Neural cell (in vitro differentiated cells): ENCODE measurements at regions not wholly inside any gene's neighbourhood (a gene's known extent, or its start where the extent isn't known, plus 50 kb on each side); places are given as distances from the start of the nearest gene placed in this dataset.

ENCODE experiments used
- H2AFZ ChIP-seq: fragments of 200-600, 300-800 bp; sonication (generic), shearing (Covaris generic); 2 replicates; pipeline ENCODE4 v1.6.0; 2014; ENCODE audit warnings: low read depth, mild to moderate bottlenecking, antibody characterized with exemption, low read length, moderate library complexity
- H3F3A ChIP-seq: fragments of 200-600 bp; shearing (Covaris generic); 2 replicates; pipeline ENCODE4 v1.6.1; 2016; ENCODE audit warnings: mild to moderate bottlenecking, moderate library complexity, mixed read lengths, antibody characterized with exemption, low read length; ENCODE audit not compliant: insufficient read depth, poor library complexity, severe bottlenecking
- H3K27ac ChIP-seq: fragments of 200-600, 300-800 bp; sonication (generic), shearing (Covaris generic); 2 replicates; pipeline ENCODE4 v1.5.1; 2014; ENCODE audit warnings: mild to moderate bottlenecking, low read length, moderate library complexity
- H3K27me3 ChIP-seq: fragments of 300-800, 200-600 bp; sonication (generic), shearing (Covaris generic); 2 replicates; pipeline ENCODE4 v1.6.0; 2014; ENCODE audit warnings: mild to moderate bottlenecking, low read depth, low read length, moderate library complexity; ENCODE audit not compliant: insufficient read depth
- H3K36me3 ChIP-seq: fragments of 300-800, 200-600 bp; sonication (generic), shearing (Covaris generic); 2 replicates; pipeline ENCODE4 v1.5.1; 2014; ENCODE audit warnings: mild to moderate bottlenecking, antibody characterized with exemption, low read length, moderate library complexity; ENCODE audit not compliant: insufficient read depth
- H3K4me2 ChIP-seq: fragments of 300-800, 200-600 bp; sonication (generic), shearing (Covaris generic); 2 replicates; pipeline ENCODE4 v1.6.0; 2014; ENCODE audit warnings: mild to moderate bottlenecking, low read length
- H3K4me3 ChIP-seq: fragments of 300-800, 200-600 bp; sonication (generic), shearing (Covaris generic); 2 replicates; pipeline ENCODE4 v1.5.1; 2014; ENCODE audit warnings: mild to moderate bottlenecking, low read length, moderate library complexity
- H3K79me2 ChIP-seq: fragments of 200-600 bp; shearing (Covaris generic); replicated peaks from 2 replicates; pipeline ENCODE4 v1.6.0; 2014; ENCODE audit warnings: mild to moderate bottlenecking, low read length, moderate library complexity; ENCODE audit not compliant: insufficient read depth
- H3K9ac ChIP-seq: fragments of 300-800, 200-600 bp; sonication (generic), shearing (Covaris generic); 2 replicates; pipeline ENCODE4 v1.6.1; 2016; ENCODE audit warnings: mild to moderate bottlenecking, low read length, mixed read lengths
- H3K9me2 ChIP-seq: fragments of 200-600 bp; shearing (Covaris generic); 2 replicates; pipeline ENCODE4 v1.6.1; 2016; ENCODE audit warnings: mild to moderate bottlenecking, low read length, mixed read lengths; ENCODE audit not compliant: insufficient read depth
- H3K9me3 ChIP-seq: fragments of 200-600, 300-800 bp; sonication (generic), shearing (Covaris generic); 2 replicates; pipeline ENCODE4 v1.6.1; 2016; ENCODE audit warnings: mild to moderate bottlenecking, mixed run types, low read length, moderate library complexity, mixed read lengths
- H4K20me1 ChIP-seq: fragments of 200-600 bp; shearing (Covaris generic); 2 replicates; pipeline ENCODE4 v1.6.1; 2016; ENCODE audit warnings: mild to moderate bottlenecking, mixed run types; ENCODE audit not compliant: insufficient read depth
- CTCF ChIP-seq: fragments of 450-650 bp; IDR thresholded peaks from 2 replicates; pipeline ENCODE4 v1.5.1; 2014; ENCODE audit warnings: antibody characterized with exemption, mild to moderate bottlenecking, moderate library complexity; ENCODE audit not compliant: poor library complexity, severe bottlenecking
- EP300 ChIP-seq: fragments of 450-650 bp; conservative IDR thresholded peaks from 2 replicates; pipeline ENCODE4 v1.6.1; 2014; ENCODE audit warnings: antibody characterized with exemption, mild to moderate bottlenecking, moderate library complexity; ENCODE audit not compliant: poor library complexity, severe bottlenecking
- EZH2 ChIP-seq: fragments of 200-600, 300-800 bp; shearing (Covaris generic), sonication (generic); IDR thresholded peaks from 2 replicates; pipeline ENCODE4 v1.6.1; 2014; ENCODE audit warnings: antibody characterized with exemption, low read length, borderline replicate concordance, mild to moderate bottlenecking; ENCODE audit not compliant: insufficient read depth, poor library complexity, severe bottlenecking
- MXI1 ChIP-seq: fragments of 450-650 bp; conservative IDR thresholded peaks from 2 replicates; pipeline ENCODE4 v1.6.1; 2014; ENCODE audit warnings: antibody characterized with exemption, mild to moderate bottlenecking; ENCODE audit not compliant: poor library complexity, severe bottlenecking
- POLR2AphosphoS5 ChIP-seq: IDR thresholded peaks from 2 replicates; pipeline ENCODE4 v1.6.1; 2012
- RAD21 ChIP-seq: fragments of 450-650 bp; conservative IDR thresholded peaks from 2 replicates; pipeline ENCODE4 v1.6.1; 2014; ENCODE audit warnings: antibody characterized with exemption, mild to moderate bottlenecking, moderate library complexity
- REST ChIP-seq: IDR thresholded peaks from 2 replicates; pipeline ENCODE4 v1.6.1; 2012; ENCODE audit warnings: borderline replicate concordance
- SMC3 ChIP-seq: fragments of 450-650 bp; conservative IDR thresholded peaks from 2 replicates; pipeline ENCODE4 v1.6.1; 2014; ENCODE audit warnings: antibody characterized with exemption, mild to moderate bottlenecking, moderate library complexity; ENCODE audit not compliant: poor library complexity
- TAF1 ChIP-seq: IDR thresholded peaks from 2 replicates; pipeline ENCODE4 v1.6.1; 2012; ENCODE audit warnings: low read depth

GRCh38 chr5:30050056-30050815 lies 1143.2 kb upstream of the CDH6 start:
- no peak overlapping the region for H2AFZ ChIP-seq
- H3K9me2 ChIP-seq, result no peaks in the 10 kb centered on the region

GRCh38 chr5:30042677-30043076 lies 1150.8 kb upstream of the CDH6 start:
- Histone ChIP-seq H3K36me3 (no peaks in the 10 kb centered on the region), H2AFZ (no peak overlapping the region), H3K4me2 (no peak overlapping the region), H3K79me2 (no peaks in the 10 kb centered on the region), H3K4me3 (no peak overlapping the region), H3K27me3 (no peaks in the 10 kb centered on the region), H3K9me3 (no peaks in the 10 kb centered on the region), H3K9ac (no peak overlapping the region), H4K20me1 (no peaks in the 10 kb centered on the region), H3F3A (no peaks in the 10 kb centered on the region), H3K27ac (no peak overlapping the region), H3K9me2 (no peaks in the 10 kb centered on the region)
- TF ChIP-seq EP300 (no peak), POLR2AphosphoS5 (no peak), SMC3 (no peak), REST (no peak), TAF1 (no peak), EZH2 (no peak), MXI1 (no peak), RAD21 (no peak)

More at GRCh38 chr5:30050056-30050815, 1143.2 kb upstream of the CDH6 start:
- H4K20me1 ChIP-seq, result no peaks in the 10 kb centered on the region
- H3F3A ChIP-seq, result no peaks in the 10 kb centered on the region
- H3K9ac ChIP-seq, result no peak overlapping the region
- no peak overlapping the region for H3K27ac ChIP-seq
- no peaks in the 10 kb centered on the region for H3K9me3 ChIP-seq
- H3K79me2 ChIP-seq, result no peaks in the 10 kb centered on the region
- no peak overlapping the region for H3K4me3 ChIP-seq
- H3K27me3 ChIP-seq, result no peaks in the 10 kb centered on the region
- TF ChIP-seq CTCF (no peak), SMC3 (no peak), RAD21 (no peak), REST (no peak), POLR2AphosphoS5 (no peak), EP300 (no peak), MXI1 (no peak), TAF1 (no peak), EZH2 (no peak)
- no peak overlapping the region for H3K4me2 ChIP-seq
- no peaks in the 10 kb centered on the region for H3K36me3 ChIP-seq
